HL-60 (cell line): ENCODE measurements at regions not wholly inside any gene's neighbourhood (a gene's known extent, or its start where the extent isn't known, plus 50 kb on each side); places are given as distances from the start of the nearest gene placed in this dataset.

ENCODE experiments used
- TF ChIP-seq, protein P1 (sequence below): IDR thresholded peaks from one replicate; pipeline ENCODE4 v1.5.1; 2011; ENCODE audit warnings: low read length, control low read depth, inconsistent platforms; ENCODE audit not compliant: insufficient read depth
- TF ChIP-seq, protein P2 (sequence below): IDR thresholded peaks from 2 replicates; pipeline ENCODE4 v1.6.1; 2012; ENCODE audit warnings: low read depth; ENCODE audit not compliant: insufficient replicate concordance

DNA sequence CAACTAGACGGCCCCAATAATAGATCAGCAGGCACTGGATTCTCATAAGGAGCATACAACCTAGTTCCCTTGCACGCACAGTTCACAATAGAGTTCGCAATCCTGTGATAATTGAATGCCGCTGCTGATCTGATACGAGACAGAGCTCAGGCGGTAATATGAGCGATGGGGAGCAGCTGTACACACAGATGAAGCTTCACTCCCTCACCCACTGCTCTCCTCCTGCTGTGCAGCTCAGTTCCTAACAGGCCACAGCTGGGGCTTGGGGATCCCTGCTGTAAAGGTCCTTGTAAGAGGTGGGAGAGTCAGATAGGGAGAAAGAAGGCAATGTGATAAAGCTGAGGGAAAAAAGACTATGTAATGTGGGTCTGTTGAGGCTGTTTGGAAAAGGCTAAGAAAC lies 577.5 kb downstream of the RBFOX1 start:
- TF ChIP-seq, protein P1, sequence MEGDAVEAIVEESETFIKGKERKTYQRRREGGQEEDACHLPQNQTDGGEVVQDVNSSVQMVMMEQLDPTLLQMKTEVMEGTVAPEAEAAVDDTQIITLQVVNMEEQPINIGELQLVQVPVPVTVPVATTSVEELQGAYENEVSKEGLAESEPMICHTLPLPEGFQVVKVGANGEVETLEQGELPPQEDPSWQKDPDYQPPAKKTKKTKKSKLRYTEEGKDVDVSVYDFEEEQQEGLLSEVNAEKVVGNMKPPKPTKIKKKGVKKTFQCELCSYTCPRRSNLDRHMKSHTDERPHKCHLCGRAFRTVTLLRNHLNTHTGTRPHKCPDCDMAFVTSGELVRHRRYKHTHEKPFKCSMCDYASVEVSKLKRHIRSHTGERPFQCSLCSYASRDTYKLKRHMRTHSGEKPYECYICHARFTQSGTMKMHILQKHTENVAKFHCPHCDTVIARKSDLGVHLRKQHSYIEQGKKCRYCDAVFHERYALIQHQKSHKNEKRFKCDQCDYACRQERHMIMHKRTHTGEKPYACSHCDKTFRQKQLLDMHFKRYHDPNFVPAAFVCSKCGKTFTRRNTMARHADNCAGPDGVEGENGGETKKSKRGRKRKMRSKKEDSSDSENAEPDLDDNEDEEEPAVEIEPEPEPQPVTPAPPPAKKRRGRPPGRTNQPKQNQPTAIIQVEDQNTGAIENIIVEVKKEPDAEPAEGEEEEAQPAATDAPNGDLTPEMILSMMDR = no peak
- TF ChIP-seq, protein P2, sequence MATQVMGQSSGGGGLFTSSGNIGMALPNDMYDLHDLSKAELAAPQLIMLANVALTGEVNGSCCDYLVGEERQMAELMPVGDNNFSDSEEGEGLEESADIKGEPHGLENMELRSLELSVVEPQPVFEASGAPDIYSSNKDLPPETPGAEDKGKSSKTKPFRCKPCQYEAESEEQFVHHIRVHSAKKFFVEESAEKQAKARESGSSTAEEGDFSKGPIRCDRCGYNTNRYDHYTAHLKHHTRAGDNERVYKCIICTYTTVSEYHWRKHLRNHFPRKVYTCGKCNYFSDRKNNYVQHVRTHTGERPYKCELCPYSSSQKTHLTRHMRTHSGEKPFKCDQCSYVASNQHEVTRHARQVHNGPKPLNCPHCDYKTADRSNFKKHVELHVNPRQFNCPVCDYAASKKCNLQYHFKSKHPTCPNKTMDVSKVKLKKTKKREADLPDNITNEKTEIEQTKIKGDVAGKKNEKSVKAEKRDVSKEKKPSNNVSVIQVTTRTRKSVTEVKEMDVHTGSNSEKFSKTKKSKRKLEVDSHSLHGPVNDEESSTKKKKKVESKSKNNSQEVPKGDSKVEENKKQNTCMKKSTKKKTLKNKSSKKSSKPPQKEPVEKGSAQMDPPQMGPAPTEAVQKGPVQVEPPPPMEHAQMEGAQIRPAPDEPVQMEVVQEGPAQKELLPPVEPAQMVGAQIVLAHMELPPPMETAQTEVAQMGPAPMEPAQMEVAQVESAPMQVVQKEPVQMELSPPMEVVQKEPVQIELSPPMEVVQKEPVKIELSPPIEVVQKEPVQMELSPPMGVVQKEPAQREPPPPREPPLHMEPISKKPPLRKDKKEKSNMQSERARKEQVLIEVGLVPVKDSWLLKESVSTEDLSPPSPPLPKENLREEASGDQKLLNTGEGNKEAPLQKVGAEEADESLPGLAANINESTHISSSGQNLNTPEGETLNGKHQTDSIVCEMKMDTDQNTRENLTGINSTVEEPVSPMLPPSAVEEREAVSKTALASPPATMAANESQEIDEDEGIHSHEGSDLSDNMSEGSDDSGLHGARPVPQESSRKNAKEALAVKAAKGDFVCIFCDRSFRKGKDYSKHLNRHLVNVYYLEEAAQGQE = no peak
